K562 (cell line): ENCODE measurements at regions not wholly inside any gene's neighbourhood (a gene's known extent, or its start where the extent isn't known, plus 50 kb on each side); places are given as distances from the start of the nearest gene placed in this dataset.

ENCODE experiments used
- ATF4 ChIP-seq: fragments of 450-650 bp; formaldehyde crosslinking; IDR thresholded peaks from 2 replicates; pipeline ENCODE4 v1.4.0; 2022; ENCODE audit warnings: mild to moderate bottlenecking, moderate library complexity
- E2F1 ChIP-seq: sonication (generic); formaldehyde crosslinking; IDR thresholded peaks from 2 replicates; pipeline ENCODE4 v1.8.1; 2023; ENCODE audit warnings: mild to moderate bottlenecking, missing genetic modification reagents, moderate library complexity
- ESRRA ChIP-seq: fragments of 450-650 bp; IDR thresholded peaks from 2 replicates; pipeline ENCODE4 v1.6.1; 2014; ENCODE audit warnings: low read depth, mild to moderate bottlenecking, moderate library complexity, borderline replicate concordance
- JUN ChIP-seq, 2 experiments: sonication (generic) in 1 of 2; formaldehyde crosslinking in 1 of 2; IDR thresholded peaks; 2 replicates each; pipeline versions ENCODE4 v1.6.1 to v1.8.0; 2012 to 2022; ENCODE audit warnings: borderline replicate concordance in 2 of 2, mild to moderate bottlenecking in 2 of 2, improper control_type of control experiment in 1 of 2, low read depth in 1 of 2, low read length in 1 of 2, missing genetic modification reagents in 1 of 2
- NR2C2 ChIP-seq, 2 experiments: fragments of 200-800 bp in 1 of 2; sonication (Bioruptor generic) in 1 of 2; sonication (generic) in 1 of 2; formaldehyde crosslinking in 1 of 2; IDR thresholded peaks; 2 replicates each; pipeline versions ENCODE4 v1.6.1 to v1.8.0; 2016 to 2022; ENCODE audit warnings: mild to moderate bottlenecking in 1 of 2, missing compliant biosample characterization in 1 of 2, missing genetic modification characterization in 1 of 2, missing genetic modification reagents in 1 of 2
- POLR2A ChIP-seq: fragments of 450-650 bp; conservative IDR thresholded peaks from 2 replicates; pipeline ENCODE4 v1.6.1; 2016
- TARDBP ChIP-seq: fragments of 450-650 bp; IDR thresholded peaks from 2 replicates; pipeline ENCODE4 v1.6.1; 2016
- ZBTB8A ChIP-seq: fragments of 450-650 bp; IDR thresholded peaks from 2 replicates; pipeline ENCODE4 v1.6.1; 2018; ENCODE audit warnings: mild to moderate bottlenecking, moderate library complexity; ENCODE audit not compliant: partially characterized antibody
- ZNF77 ChIP-seq: fragments of 250-450 bp; sonication (Bioruptor Pico); IDR thresholded peaks from 2 replicates; pipeline ENCODE4 v1.5.0; 2020
- ZNF79 ChIP-seq: fragments of 250-450 bp; sonication (Bioruptor Pico); IDR thresholded peaks from 2 replicates; pipeline ENCODE4 v1.4.0; 2020; ENCODE audit warnings: low read depth, mild to moderate bottlenecking, moderate library complexity

GRCh38 chr11:109968299-109968698 lies 124.9 kb upstream of the ZC3H12C start:
- TF ChIP-seq JUN (IDR thresholded peaks at IDR 0.05; ENCODE audit: borderline replicate concordance, low read depth, low read length), result no peak
- no peak for TF ChIP-seq JUN (CRISPR knock-in tag; IDR thresholded peaks at IDR 0.05; ENCODE audit: borderline replicate concordance)
- no peak for TF ChIP-seq ESRRA
- TF ChIP-seq POLR2A, result no peak
- no peak for TF ChIP-seq ZBTB8A
- TF ChIP-seq ATF4 (CRISPR knock-in tag), result no peak
- TF ChIP-seq NR2C2 (CRISPR knock-in tag; IDR thresholded peaks at IDR 0.05), result no peak
- TF ChIP-seq NR2C2 (tag; IDR thresholded peaks at IDR 0.05), result no peak
- no peak for TF ChIP-seq ZNF77 (CRISPR knock-in tag)
- TF ChIP-seq TARDBP, result no peak
- TF ChIP-seq E2F1 (CRISPR knock-in tag), result no peak
- no peak for TF ChIP-seq ZNF79 (CRISPR knock-in tag)
